ENCODE measurements at regions not wholly inside any gene's neighbourhood (a gene's known extent, or its start where the extent isn't known, plus 50 kb on each side); places are given as distances from the start of the nearest gene placed in this dataset.

- Histone ChIP-seq H2AFZ (ENCODE audit: low read length) (no peak overlapping the region), H3K4me3 (replicated peaks in 1 of 3; ENCODE audit: insufficient read depth in 1 of 3, low read depth in 2 of 3, low read length in 3 of 3) (no peak overlapping the region), H3K4me1 (ENCODE audit: insufficient read depth, low read length) (no peaks in the 10 kb centered on the region), H3K36me3 (replicated peaks in 1 of 2; ENCODE audit: control insufficient read depth in 1 of 2, insufficient read depth in 2 of 2, low read length in 2 of 2) (no peaks in the 10 kb centered on the region), H4K20me1 (ENCODE audit: insufficient read depth, low read length) (no peaks in the 10 kb centered on the region), H3K79me2 (ENCODE audit: insufficient read depth, low read length) (no peaks in the 10 kb centered on the region), H3K9me3 (ENCODE audit: low read length) (no peaks in the 10 kb centered on the region), H3K27me3 (ENCODE audit: control insufficient read depth in 1 of 2, insufficient read depth in 2 of 2, low read length in 2 of 2) (no peaks in the 10 kb centered on the region), H3K27ac (ENCODE audit: extremely low read length, insufficient read depth, low read length) (no peak overlapping the region), H3K9ac (ENCODE audit: insufficient read depth, low read depth, low read length) (no peak overlapping the region), H3K4me2 (ENCODE audit: low read depth, low read length) (no peak overlapping the region)
- TF ChIP-seq STAG1 (CRISPR knock-in tag; IDR thresholded peaks at IDR 0.05) (no peak), MAFK (conservative IDR thresholded peaks at IDR 0.05 in 1 of 2, IDR thresholded peaks at IDR 0.05 in 1 of 2; ENCODE audit: low read length in 2 of 2) (peak; percentile 12 to 18; a peak in 1 of 4 replicates)
- CTCF ChIA-PET (ENCODE audit: low intra/inter-chr PET ratio, low total read pairs) = no interaction called here
- FAIRE-seq (no peak), DNase-seq (ENCODE audit: low spot score) (no peak), ATAC-seq (no peak)
- in situ Hi-C loops (cut with HindIII; ENCODE audit: extremely low pct_ligation_motif_present, low pct_unique_long_range_greater_than_20kb) = no loop called here
- WGBS (ENCODE audit: low lambda C conversion rate) = 8% methylated on average over 5 of the region's 5 CpGs
- intact Hi-C loops (cut with micrococcal nuclease; ENCODE audit: unreplicated experiment) = no loop called here
- BruUV-seq (replicated peaks) = no TSS peak
- POLR2A ChIA-PET = no interaction called here
These were observed 602.6 kb upstream of the VRK2 start for GRCh38 chr2:57443973-57444521.

- Histone ChIP-seq H3K9ac (ENCODE audit: insufficient read depth, low read depth, low read length) (no peak overlapping the region), H3K9me3 (ENCODE audit: low read length) (no peaks in the 10 kb centered on the region), H3K36me3 (replicated peaks in 1 of 2; ENCODE audit: control insufficient read depth in 1 of 2, insufficient read depth in 2 of 2, low read length in 2 of 2) (no peaks in the 10 kb centered on the region), H3K4me3 (replicated peaks in 1 of 3; ENCODE audit: insufficient read depth in 1 of 3, low read depth in 2 of 3, low read length in 3 of 3) (no peak overlapping the region), H4K20me1 (ENCODE audit: insufficient read depth, low read length) (no peaks in the 10 kb centered on the region), H3K79me2 (ENCODE audit: insufficient read depth, low read length) (no peaks in the 10 kb centered on the region), H3K27ac (ENCODE audit: extremely low read length, insufficient read depth, low read length) (no peak overlapping the region), H3K4me2 (ENCODE audit: low read depth, low read length) (no peak overlapping the region), H3K27me3 (ENCODE audit: control insufficient read depth in 1 of 2, insufficient read depth in 2 of 2, low read length in 2 of 2) (no peaks in the 10 kb centered on the region), H3K4me1 (ENCODE audit: insufficient read depth, low read length) (no peaks in the 10 kb centered on the region), H2AFZ (ENCODE audit: low read length) (no peak overlapping the region)
- BruUV-seq (replicated peaks) = no TSS peak
- FAIRE-seq (no peak), ATAC-seq (no peak), DNase-seq (ENCODE audit: low spot score) (no peak)
- intact Hi-C loops (cut with micrococcal nuclease; ENCODE audit: unreplicated experiment) = no loop called here
- ChIA-PET CTCF (ENCODE audit: low intra/inter-chr PET ratio, low total read pairs) (no interaction called here), POLR2A (no interaction called here)
- WGBS (ENCODE audit: low lambda C conversion rate) = 17% methylated on average over 5 of the region's 5 CpGs
- in situ Hi-C loops (cut with HindIII; ENCODE audit: extremely low pct_ligation_motif_present, low pct_unique_long_range_greater_than_20kb) = no loop called here
- TF ChIP-seq ETV5 (CRISPR knock-in tag; IDR thresholded peaks at IDR 0.05; ENCODE audit: borderline replicate concordance) (no peak), CENPT (CRISPR knock-in tag; IDR thresholded peaks at IDR 0.05; ENCODE audit: low read depth) (no peak), GMEB2 (CRISPR knock-in tag; IDR thresholded peaks at IDR 0.05; ENCODE audit: low read depth) (no peak), ZNF746 (CRISPR knock-in tag; IDR thresholded peaks at IDR 0.05) (no peak), PLRG1 (conservative IDR thresholded peaks at IDR 0.05) (no peak), GZF1 (CRISPR knock-in tag; IDR thresholded peaks at IDR 0.05) (no peak), BORCS8-MEF2B (CRISPR knock-in tag; IDR thresholded peaks at IDR 0.05) (no peak), ZBTB2 (CRISPR knock-in tag; IDR thresholded peaks at IDR 0.05; ENCODE audit: low read depth) (no peak), ZNF12 (CRISPR knock-in tag; IDR thresholded peaks at IDR 0.05) (no peak), ZNF280D (CRISPR knock-in tag; IDR thresholded peaks at IDR 0.05) (no peak), ZNF260 (CRISPR knock-in tag; IDR thresholded peaks at IDR 0.05; ENCODE audit: borderline replicate concordance, low read depth) (no peak)
These were observed 601.7 kb upstream of the VRK2 start for GRCh38 chr2:57444752-57445430.
